ENCODE measurements at regions not wholly inside any gene's neighbourhood (a gene's known extent, or its start where the extent isn't known, plus 50 kb on each side); places are given as distances from the start of the nearest gene placed in this dataset.
"Not testable (repeated sequence)": the region's sequence is repeated elsewhere in the genome, so short reads cannot be mapped to it uniquely, and the experiment has no call there.

GRCh38 chr7:81185072-81185471 is 266.2 kb upstream of the SEMA3C start:
- H3K4me3 ChIP-seq (ENCODE audit: low read depth, low read length): no peak overlapping the region
- TF ChIP-seq CTCF (IDR thresholded peaks at IDR 0.05; ENCODE audit: low read depth, low read length): no peak
- DNase-seq (ENCODE audit: low read depth, low spot score): no peak
- in situ Hi-C loops (cut with HindIII; ENCODE audit: low sequenced_read_pairs): no loop called here

GRCh38 chr7:81183326-81183725 is 264.5 kb upstream of the SEMA3C start:
- no peak overlapping the region for H3K4me3 ChIP-seq (ENCODE audit: low read depth, low read length)
- in situ Hi-C loops (cut with HindIII; ENCODE audit: low sequenced_read_pairs): no loop called here
- no peak for DNase-seq (ENCODE audit: low read depth, low spot score)
- TF ChIP-seq CTCF (IDR thresholded peaks at IDR 0.05; ENCODE audit: low read depth, low read length): no peak

- DNase-seq (ENCODE audit: low read depth, low spot score); H3K4me3 ChIP-seq (ENCODE audit: low read depth, low read length); in situ Hi-C loops (cut with HindIII; ENCODE audit: low sequenced_read_pairs): not testable (repeated sequence)
Observed at GRCh38 chr7:81182056-81182455, 263.2 kb upstream of the SEMA3C start.

- H3K4me3 ChIP-seq (ENCODE audit: low read depth, low read length): no peak overlapping the region
- no peak for TF ChIP-seq CTCF (IDR thresholded peaks at IDR 0.05; ENCODE audit: low read depth, low read length)
- DNase-seq (ENCODE audit: low read depth, low spot score): no peak
- in situ Hi-C loops (cut with HindIII; ENCODE audit: low sequenced_read_pairs): no loop called here
Observed at GRCh38 chr7:81181066-81181465, 262.2 kb upstream of the SEMA3C start.

- H3K4me3 ChIP-seq (ENCODE audit: low read depth, low read length): no peak overlapping the region
- no peak for TF ChIP-seq CTCF (IDR thresholded peaks at IDR 0.05; ENCODE audit: low read depth, low read length)
- DNase-seq (ENCODE audit: low read depth, low spot score): no peak
- in situ Hi-C loops (cut with HindIII; ENCODE audit: low sequenced_read_pairs): no loop called here
Observed at GRCh38 chr7:81180573-81180972, 261.7 kb upstream of the SEMA3C start.

GRCh38 chr7:81175275-81175940 is 256.6 kb upstream of the SEMA3C start:
- in situ Hi-C loops (cut with HindIII; ENCODE audit: low sequenced_read_pairs): no loop called here
- TF ChIP-seq CTCF (IDR thresholded peaks at IDR 0.05; ENCODE audit: low read depth, low read length): no peak
- peak; percentile 30 for DNase-seq (ENCODE audit: low read depth, low spot score)
- no peak overlapping the region for H3K4me3 ChIP-seq (ENCODE audit: low read depth, low read length)

- DNase-seq (ENCODE audit: low read depth, low spot score): peak; percentile 93
- TF ChIP-seq CTCF (IDR thresholded peaks at IDR 0.05; ENCODE audit: low read depth, low read length): no peak
- H3K4me3 ChIP-seq (ENCODE audit: low read depth, low read length): no peak overlapping the region
- in situ Hi-C loops (cut with HindIII; ENCODE audit: low sequenced_read_pairs): no loop called here
Observed at GRCh38 chr7:81173766-81174281, 255.0 kb upstream of the SEMA3C start.

Data from astrocyte of the spinal cord (primary cell).